ENCODE measurements at regions not wholly inside any gene's neighbourhood (a gene's known extent, or its start where the extent isn't known, plus 50 kb on each side); places are given as distances from the start of the nearest gene placed in this dataset.

DNA sequence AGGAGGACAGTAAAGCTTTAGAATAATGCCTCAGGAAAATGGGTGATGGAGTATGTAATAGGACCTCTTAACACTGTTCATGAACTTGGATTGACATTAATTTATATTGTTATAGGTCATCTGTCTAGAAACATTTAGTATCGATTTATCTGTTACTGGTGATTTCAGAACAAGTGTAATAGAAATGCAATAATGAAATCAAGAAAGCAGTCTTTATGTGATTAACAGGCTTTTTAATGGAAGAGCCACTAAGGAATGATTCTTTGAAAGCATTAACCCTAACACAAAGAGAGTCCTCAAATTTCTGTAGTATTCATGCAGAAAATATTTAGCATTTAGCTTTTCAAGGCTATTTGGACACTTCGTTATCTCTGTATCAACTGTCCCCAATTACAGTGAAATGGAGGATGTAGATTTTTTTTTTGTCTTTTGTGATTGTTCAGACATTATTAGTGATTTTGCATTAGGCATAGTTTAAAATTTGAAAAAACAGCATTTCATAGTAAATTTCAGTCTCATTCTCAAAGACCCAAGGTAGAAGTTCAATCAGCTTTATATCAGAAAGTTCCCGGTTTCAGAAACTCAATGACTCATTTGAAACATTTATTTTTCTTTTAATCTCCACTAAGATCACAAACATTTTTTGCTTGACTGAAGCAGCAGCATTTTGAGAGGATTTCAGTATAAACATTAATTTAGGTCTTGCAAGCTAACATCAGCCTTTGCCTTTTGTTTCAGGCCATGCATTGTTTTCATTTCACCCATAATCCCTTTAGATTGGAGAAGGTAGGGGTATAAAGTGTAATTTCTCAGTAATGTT lies 56.3 kb downstream of the AGTR2 start:
- 75 to 78% methylated on average over 3 of the region's 3 CpGs for WGBS, 2 donors
- H3K4me1 ChIP-seq (ENCODE audit: control insufficient read depth in 2 of 2, insufficient read depth in 2 of 2, low read length in 1 of 2), result no peaks in the 10 kb centered on the region

DNA sequence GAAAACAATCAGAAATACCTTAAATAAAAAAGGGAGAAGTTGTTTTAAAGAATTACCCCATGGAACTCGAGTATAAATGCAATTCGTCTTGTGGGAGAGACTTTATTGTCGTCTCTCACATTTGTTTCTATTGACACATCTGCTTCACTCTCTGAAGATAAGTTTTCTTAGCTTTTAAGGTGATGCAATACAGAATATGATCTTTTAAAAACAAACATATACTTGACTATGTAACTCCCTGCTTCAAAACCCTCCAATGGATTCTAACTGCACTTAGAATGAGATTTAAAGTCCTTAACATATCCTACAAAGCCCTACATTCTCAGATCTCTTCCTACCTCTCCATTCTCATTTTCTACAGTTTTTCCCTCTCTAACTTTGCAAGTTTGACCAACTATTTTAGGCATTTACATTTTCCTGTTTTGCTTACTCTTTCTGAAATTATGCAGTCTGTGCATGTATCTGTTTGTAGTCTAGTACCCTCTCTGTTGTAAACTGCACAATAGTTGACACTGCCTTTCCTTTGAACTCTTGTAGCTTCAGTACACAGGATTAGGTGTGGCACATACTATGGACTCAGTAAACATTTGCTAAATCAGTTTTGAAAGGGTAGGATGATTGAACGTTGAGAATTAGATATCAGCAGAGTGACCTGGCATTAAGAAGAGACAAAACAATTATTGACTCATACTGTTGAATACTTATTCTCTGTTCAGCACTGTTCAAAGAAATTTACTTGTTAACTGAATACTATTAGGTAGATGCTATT lies 59.8 kb downstream of the AGTR2 start:
- H3K9me3 ChIP-seq (ENCODE audit: control insufficient read depth in 2 of 2, insufficient read depth in 1 of 2, low read depth in 1 of 2, low read length in 1 of 2), result no peaks in the 10 kb centered on the region
- H3K4me3 ChIP-seq (ENCODE audit: low read depth in 1 of 2, low read length in 2 of 2), result no peak overlapping the region
- WGBS, 2 donors, result 33 to 43% methylated on average over 4 of the region's 4 CpGs
- no peaks in the 10 kb centered on the region for H3K27me3 ChIP-seq (ENCODE audit: control insufficient read depth in 1 of 2, insufficient read depth in 2 of 2, low read length in 2 of 2)
- H3K36me3 ChIP-seq (ENCODE audit: control insufficient read depth in 2 of 2, insufficient read depth in 2 of 2, low read length in 1 of 2), result no peaks in the 10 kb centered on the region
- H3K27ac ChIP-seq (ENCODE audit: low read depth in 2 of 2, low read length in 1 of 2), result no peak overlapping the region
- no peaks in the 10 kb centered on the region for H3K4me1 ChIP-seq (ENCODE audit: control insufficient read depth in 2 of 2, insufficient read depth in 2 of 2, low read length in 1 of 2)

More for the DNA sequence above, 56.3 kb downstream of the AGTR2 start:
- Histone ChIP-seq H3K9me3 (ENCODE audit: control insufficient read depth in 2 of 2, insufficient read depth in 1 of 2, low read depth in 1 of 2, low read length in 1 of 2) (no peaks in the 10 kb centered on the region), H3K36me3 (ENCODE audit: control insufficient read depth in 2 of 2, insufficient read depth in 2 of 2, low read length in 1 of 2) (no peaks in the 10 kb centered on the region), H3K27ac (ENCODE audit: low read depth in 2 of 2, low read length in 1 of 2) (no peak overlapping the region), H3K4me3 (ENCODE audit: low read depth in 1 of 2, low read length in 2 of 2) (no peak overlapping the region), H3K27me3 (ENCODE audit: control insufficient read depth in 1 of 2, insufficient read depth in 2 of 2, low read length in 2 of 2) (no peaks in the 10 kb centered on the region)

GRCh38 chrX:116232833-116233232 lies 62.3 kb downstream of the AGTR2 start:
- WGBS, 2 donors, result 64 to 74% methylated on average over 3 of the region's 3 CpGs
- no peak overlapping the region for H3K27ac ChIP-seq (ENCODE audit: low read depth in 2 of 2, low read length in 1 of 2)
- H3K9me3 ChIP-seq (ENCODE audit: control insufficient read depth in 2 of 2, insufficient read depth in 1 of 2, low read depth in 1 of 2, low read length in 1 of 2), result no peaks in the 10 kb centered on the region
- H3K4me3 ChIP-seq (ENCODE audit: low read depth in 1 of 2, low read length in 2 of 2), result no peak overlapping the region
- no peaks in the 10 kb centered on the region for H3K4me1 ChIP-seq (ENCODE audit: control insufficient read depth in 2 of 2, insufficient read depth in 2 of 2, low read length in 1 of 2)
- peaks cover 0 to 2% of the 10 kb centered on the region in 2 donors for H3K27me3 ChIP-seq (ENCODE audit: control insufficient read depth in 1 of 2, insufficient read depth in 2 of 2, low read length in 2 of 2)
- no peaks in the 10 kb centered on the region for H3K36me3 ChIP-seq (ENCODE audit: control insufficient read depth in 2 of 2, insufficient read depth in 2 of 2, low read length in 1 of 2)

- Histone ChIP-seq H3K27ac (ENCODE audit: low read depth in 2 of 2, low read length in 1 of 2) (no peak overlapping the region), H3K9me3 (ENCODE audit: control insufficient read depth in 2 of 2, insufficient read depth in 1 of 2, low read depth in 1 of 2, low read length in 1 of 2) (no peaks in the 10 kb centered on the region), H3K4me1 (ENCODE audit: control insufficient read depth in 2 of 2, insufficient read depth in 2 of 2, low read length in 1 of 2) (no peaks in the 10 kb centered on the region), H3K4me3 (ENCODE audit: low read depth in 1 of 2, low read length in 2 of 2) (no peak overlapping the region), H3K27me3 (ENCODE audit: control insufficient read depth in 1 of 2, insufficient read depth in 2 of 2, low read length in 2 of 2) (peaks cover 0 to 2% of the 10 kb centered on the region in 2 donors), H3K36me3 (ENCODE audit: control insufficient read depth in 2 of 2, insufficient read depth in 2 of 2, low read length in 1 of 2) (no peaks in the 10 kb centered on the region)
Observed at GRCh38 chrX:116236666-116237065, 66.1 kb downstream of the AGTR2 start.

- Histone ChIP-seq H3K27ac (ENCODE audit: low read depth in 2 of 2, low read length in 1 of 2) (no peak overlapping the region), H3K4me1 (ENCODE audit: control insufficient read depth in 2 of 2, insufficient read depth in 2 of 2, low read length in 1 of 2) (no peaks in the 10 kb centered on the region), H3K4me3 (ENCODE audit: low read depth in 1 of 2, low read length in 2 of 2) (no peak overlapping the region), H3K36me3 (ENCODE audit: control insufficient read depth in 2 of 2, insufficient read depth in 2 of 2, low read length in 1 of 2) (no peaks in the 10 kb centered on the region), H3K9me3 (ENCODE audit: control insufficient read depth in 2 of 2, insufficient read depth in 1 of 2, low read depth in 1 of 2, low read length in 1 of 2) (no peaks in the 10 kb centered on the region), H3K27me3 (ENCODE audit: control insufficient read depth in 1 of 2, insufficient read depth in 2 of 2, low read length in 2 of 2) (peaks cover 0 to 2% of the 10 kb centered on the region in 2 donors)
- 41 to 44% methylated on average over 1 of the region's 1 CpG for WGBS, 2 donors
Observed at GRCh38 chrX:116238093-116238492, 67.5 kb downstream of the AGTR2 start.

GRCh38 chrX:116238567-116239255 lies 68.2 kb downstream of the AGTR2 start:
- H3K4me3 ChIP-seq (ENCODE audit: low read depth in 1 of 2, low read length in 2 of 2), result no peak overlapping the region
- peaks cover 0 to 2% of the 10 kb centered on the region in 2 donors for H3K27me3 ChIP-seq (ENCODE audit: control insufficient read depth in 1 of 2, insufficient read depth in 2 of 2, low read length in 2 of 2)
- no peaks in the 10 kb centered on the region for H3K4me1 ChIP-seq (ENCODE audit: control insufficient read depth in 2 of 2, insufficient read depth in 2 of 2, low read length in 1 of 2)
- peak overlapping the region in 1 of 2 donors; percentile 42 for H3K27ac ChIP-seq (ENCODE audit: low read depth in 2 of 2, low read length in 1 of 2)
- 46 to 60% methylated on average over 2 of the region's 2 CpGs for WGBS, 2 donors
- no peaks in the 10 kb centered on the region for H3K9me3 ChIP-seq (ENCODE audit: control insufficient read depth in 2 of 2, insufficient read depth in 1 of 2, low read depth in 1 of 2, low read length in 1 of 2)
- H3K36me3 ChIP-seq (ENCODE audit: control insufficient read depth in 2 of 2, insufficient read depth in 2 of 2, low read length in 1 of 2), result no peaks in the 10 kb centered on the region

DNA sequence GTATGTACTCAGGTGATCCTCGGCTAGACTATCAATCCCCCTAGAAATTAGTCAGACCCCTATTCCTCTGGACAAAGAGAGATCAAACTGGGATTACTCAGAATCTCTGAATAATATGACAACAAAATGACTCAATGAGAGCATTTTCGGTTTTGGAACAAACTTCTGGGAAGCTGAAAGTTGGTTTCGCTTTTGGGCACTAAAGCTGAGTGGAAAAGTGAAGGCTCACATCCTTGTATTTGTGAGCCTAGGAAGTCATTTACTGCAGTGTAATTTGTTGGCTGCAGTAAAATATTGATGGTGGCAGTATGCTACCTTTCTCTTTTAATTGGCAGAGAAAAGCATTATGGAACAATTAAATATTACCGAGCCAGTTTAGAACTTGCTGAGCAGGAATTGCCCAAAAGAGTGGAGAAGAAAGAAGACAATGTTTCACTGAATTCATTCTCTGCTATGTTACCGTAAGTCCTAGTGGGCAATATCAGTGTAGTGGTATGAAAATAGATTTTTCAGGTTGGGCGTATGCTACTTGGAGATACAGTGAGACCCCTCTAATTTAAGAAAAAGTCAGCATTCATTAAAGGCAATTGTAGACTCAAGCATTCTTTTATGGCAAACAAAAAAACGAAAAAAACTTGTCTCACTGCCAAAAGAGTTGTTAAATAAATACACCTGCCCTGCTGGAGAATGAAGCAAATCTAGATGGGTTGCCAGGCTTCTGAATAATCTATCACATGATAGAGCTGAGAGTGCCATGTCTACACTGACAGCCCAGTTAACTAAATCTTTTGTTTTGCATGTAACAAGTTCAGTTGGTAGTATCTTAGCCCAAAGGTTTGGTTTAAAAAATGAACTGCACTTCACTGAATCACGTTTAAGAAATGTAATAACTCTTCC lies 69.6 kb downstream of the AGTR2 start:
- Histone ChIP-seq H3K4me3 (ENCODE audit: low read depth in 1 of 2, low read length in 2 of 2) (peak overlapping the region in 1 of 2 donors; percentile 28), H3K4me1 (ENCODE audit: control insufficient read depth in 2 of 2, insufficient read depth in 2 of 2, low read length in 1 of 2) (no peaks in the 10 kb centered on the region), H3K9me3 (ENCODE audit: control insufficient read depth in 2 of 2, insufficient read depth in 1 of 2, low read depth in 1 of 2, low read length in 1 of 2) (no peaks in the 10 kb centered on the region), H3K27me3 (ENCODE audit: control insufficient read depth in 1 of 2, insufficient read depth in 2 of 2, low read length in 2 of 2) (peaks cover 0 to 2% of the 10 kb centered on the region in 2 donors), H3K36me3 (ENCODE audit: control insufficient read depth in 2 of 2, insufficient read depth in 2 of 2, low read length in 1 of 2) (no peaks in the 10 kb centered on the region), H3K27ac (ENCODE audit: low read depth in 2 of 2, low read length in 1 of 2) (peak overlapping the region; percentile 10 to 47)
- 34 to 40% methylated on average over 8 of the region's 8 CpGs for WGBS, 2 donors

DNA sequence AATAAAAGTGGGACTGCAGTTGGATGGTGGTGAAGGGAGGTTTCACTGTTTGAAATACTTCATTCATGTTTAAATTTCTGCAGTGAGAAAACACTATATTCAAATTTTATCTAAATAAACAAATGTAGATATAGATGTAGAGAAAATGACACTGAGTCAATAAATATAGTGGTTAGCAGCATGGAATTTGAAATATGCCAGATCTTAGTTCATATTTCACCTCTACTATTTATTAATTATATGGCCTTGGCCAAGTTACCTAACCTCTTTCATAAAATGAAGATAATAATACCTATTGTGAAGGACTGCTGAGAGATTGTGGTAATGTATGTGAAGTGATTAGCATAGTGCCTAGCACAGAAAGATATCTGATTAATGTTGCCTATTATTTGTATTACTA lies 70.5 kb downstream of the AGTR2 start:
- Histone ChIP-seq H3K27ac (ENCODE audit: low read depth in 2 of 2, low read length in 1 of 2) (peak overlapping the region in 1 of 2 donors; percentile 41), H3K36me3 (ENCODE audit: control insufficient read depth in 2 of 2, insufficient read depth in 2 of 2, low read length in 1 of 2) (no peaks in the 10 kb centered on the region), H3K27me3 (ENCODE audit: control insufficient read depth in 1 of 2, insufficient read depth in 2 of 2, low read length in 2 of 2) (peaks cover 0 to 2% of the 10 kb centered on the region in 2 donors), H3K9me3 (ENCODE audit: control insufficient read depth in 2 of 2, insufficient read depth in 1 of 2, low read depth in 1 of 2, low read length in 1 of 2) (no peaks in the 10 kb centered on the region), H3K4me3 (ENCODE audit: low read depth in 1 of 2, low read length in 2 of 2) (no peak overlapping the region), H3K4me1 (ENCODE audit: control insufficient read depth in 2 of 2, insufficient read depth in 2 of 2, low read length in 1 of 2) (no peaks in the 10 kb centered on the region)

- no peaks in the 10 kb centered on the region for H3K9me3 ChIP-seq (ENCODE audit: control insufficient read depth in 2 of 2, insufficient read depth in 1 of 2, low read depth in 1 of 2, low read length in 1 of 2)
- H3K4me3 ChIP-seq (ENCODE audit: low read depth in 1 of 2, low read length in 2 of 2), result no peak overlapping the region
- no peak overlapping the region for H3K27ac ChIP-seq (ENCODE audit: low read depth in 2 of 2, low read length in 1 of 2)
- no peaks in the 10 kb centered on the region for H3K36me3 ChIP-seq (ENCODE audit: control insufficient read depth in 2 of 2, insufficient read depth in 2 of 2, low read length in 1 of 2)
- H3K27me3 ChIP-seq (ENCODE audit: control insufficient read depth in 1 of 2, insufficient read depth in 2 of 2, low read length in 2 of 2), result no peaks in the 10 kb centered on the region
- H3K4me1 ChIP-seq (ENCODE audit: control insufficient read depth in 2 of 2, insufficient read depth in 2 of 2, low read length in 1 of 2), result no peaks in the 10 kb centered on the region
Observed at GRCh38 chrX:116243039-116243438, 72.5 kb downstream of the AGTR2 start.
